Glomerular endothelial cell (primary cell): ENCODE measurements at regions not wholly inside any gene's neighbourhood (a gene's known extent, or its start where the extent isn't known, plus 50 kb on each side); places are given as distances from the start of the nearest gene placed in this dataset.

Experiments used
- DNase-seq: peaks from one replicate; pipeline ENCODE4 v3.0.0-alpha.2; 2011; ENCODE audit warnings: low read depth, low spot score; ENCODE audit errors: extremely low read depth

GRCh38 chr20:12773936-12774335, 234.8 kb upstream of the SPTLC3 start:
- DNase-seq = no peak

DNA sequence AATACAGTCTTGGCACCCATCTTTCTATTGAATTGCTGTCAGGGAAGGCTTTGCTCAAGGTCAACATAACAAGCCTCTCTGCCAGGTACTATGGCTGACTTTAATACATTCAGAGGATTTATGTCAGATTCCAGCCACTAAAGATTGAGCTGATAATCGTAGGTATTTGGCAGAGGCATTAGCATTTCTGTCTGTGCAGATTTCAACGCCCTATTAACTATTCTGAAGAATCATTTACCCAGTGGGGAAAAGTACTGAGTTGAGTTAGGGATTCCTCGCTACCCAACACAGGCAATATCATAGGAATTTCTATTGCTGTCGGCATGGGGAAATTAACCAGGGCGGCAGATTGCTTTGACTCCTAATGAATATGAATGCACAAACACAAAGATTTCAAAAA, 233.7 kb upstream of the SPTLC3 start:
- DNase-seq = no peak

GRCh38 chr20:12777016-12777415, 231.8 kb upstream of the SPTLC3 start:
- DNase-seq = no peak

DNA sequence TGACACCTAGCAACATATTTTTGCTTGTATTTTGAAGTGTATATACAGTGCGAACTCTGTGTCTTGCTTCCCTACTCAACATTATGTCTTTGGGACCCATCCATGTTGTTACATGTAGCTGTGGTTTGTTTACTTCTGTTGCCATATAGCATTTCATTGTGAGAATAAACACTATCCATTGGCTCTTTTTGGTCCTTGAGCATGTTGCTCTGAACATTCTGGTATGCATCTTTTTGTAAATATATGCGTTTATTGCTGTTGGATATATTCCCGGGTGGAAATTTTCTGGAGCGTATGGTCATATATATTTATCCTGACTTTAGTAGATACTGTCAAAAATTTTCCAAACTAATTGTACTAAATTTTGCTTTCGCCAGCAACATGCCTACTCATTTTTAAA, 222.5 kb upstream of the SPTLC3 start:
- no peak for DNase-seq

GRCh38 chr20:12788632-12789299, 220.0 kb upstream of the SPTLC3 start:
- no peak for DNase-seq

- DNase-seq = no peak
Measured at GRCh38 chr20:12790859-12791258, 217.9 kb upstream of the SPTLC3 start.

DNA sequence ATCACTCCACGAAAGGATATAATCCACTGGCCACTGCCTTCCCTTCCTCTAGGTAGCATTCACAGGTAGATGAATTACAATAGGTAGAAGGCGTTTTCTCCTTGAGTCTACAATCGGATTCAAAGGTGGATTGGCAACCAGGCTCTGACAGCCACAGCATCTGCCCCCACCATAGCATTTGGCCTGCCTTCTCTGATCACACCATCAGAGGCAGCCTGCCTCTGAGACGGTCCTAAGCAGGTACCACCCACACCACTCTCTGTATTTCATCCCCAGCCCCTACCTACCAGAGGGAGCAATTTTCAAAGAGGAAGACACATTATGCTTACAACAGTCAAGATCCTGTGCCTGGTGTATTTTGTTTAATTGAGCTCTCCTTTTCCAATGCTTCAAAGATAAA, 210.5 kb upstream of the SPTLC3 start:
- no peak for DNase-seq

DNA sequence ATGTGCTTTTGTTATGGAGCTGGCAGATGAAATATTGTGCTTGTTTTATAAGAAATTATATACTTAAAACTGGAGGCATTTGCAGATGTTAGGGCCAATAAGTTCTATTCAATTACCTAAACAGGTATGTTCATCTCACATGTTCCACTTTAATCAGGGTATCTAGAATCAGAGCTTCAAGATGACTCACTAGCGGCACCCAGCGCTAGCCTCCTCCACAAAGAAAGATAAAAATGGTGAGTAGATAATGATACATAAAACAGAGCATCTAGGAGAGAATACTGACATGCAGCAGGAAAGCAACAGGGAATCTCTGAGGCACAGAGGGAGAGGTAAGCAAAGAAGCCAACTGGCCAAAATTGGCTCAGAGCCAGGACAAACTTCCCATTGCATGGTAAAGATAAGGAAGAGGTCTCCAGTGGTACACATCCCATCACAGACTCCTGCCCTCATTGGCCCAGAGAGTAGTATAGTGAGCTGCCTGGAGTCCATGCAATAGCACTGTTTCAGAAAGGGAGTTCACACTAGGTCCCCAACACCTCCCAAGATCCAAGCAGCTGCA, 200.7 kb upstream of the SPTLC3 start:
- DNase-seq = no peak

GRCh38 chr20:12815231-12815768, 193.5 kb upstream of the SPTLC3 start:
- no peak for DNase-seq

DNA sequence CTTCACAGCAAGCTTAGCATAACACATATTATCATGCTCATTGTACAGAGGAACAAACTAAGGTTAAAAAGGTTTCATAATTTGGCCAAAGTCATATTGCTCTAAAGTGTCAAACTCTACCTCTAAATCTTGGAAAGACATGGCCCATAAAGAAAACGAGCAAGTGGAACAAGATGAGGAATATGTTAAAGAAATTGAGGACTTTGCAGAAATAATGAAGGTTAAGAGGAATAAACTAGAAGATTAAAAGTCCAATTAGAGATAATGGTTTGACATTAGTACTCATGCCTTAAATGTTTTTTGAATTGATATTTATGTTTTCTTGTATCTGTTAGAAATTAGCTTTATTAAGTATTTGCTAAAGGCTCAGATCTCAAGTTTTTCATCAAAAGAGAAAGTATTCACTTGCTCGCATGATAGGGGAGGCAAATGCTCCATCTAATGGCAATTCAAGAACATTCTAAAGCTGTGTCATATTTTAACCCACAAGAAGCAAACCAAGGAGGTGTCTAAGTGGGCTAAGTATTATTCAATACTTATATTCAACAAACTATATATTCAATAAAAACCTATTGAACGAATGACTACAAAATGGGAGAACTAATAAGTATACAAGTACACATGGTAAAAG, 192.9 kb upstream of the SPTLC3 start:
- no peak for DNase-seq

DNA sequence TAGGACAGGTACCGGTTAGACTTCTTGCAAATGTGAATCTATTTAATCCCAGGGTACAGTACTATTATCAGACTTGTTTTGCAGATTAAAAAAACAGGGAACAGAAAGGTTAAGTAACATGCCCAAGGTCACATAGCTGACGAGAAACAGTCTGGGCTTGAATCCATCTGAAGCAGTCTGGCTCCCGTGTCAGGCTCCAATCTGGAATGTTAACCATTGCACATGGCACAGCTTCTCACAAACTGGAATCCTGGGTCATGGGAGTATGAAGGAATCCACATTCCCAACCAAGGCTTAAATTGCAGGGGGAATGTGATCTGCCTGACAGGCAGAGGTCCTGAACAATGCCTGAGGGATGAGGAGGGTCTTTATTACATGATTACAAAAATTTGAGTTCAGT, 187.5 kb upstream of the SPTLC3 start:
- DNase-seq = no peak

DNA sequence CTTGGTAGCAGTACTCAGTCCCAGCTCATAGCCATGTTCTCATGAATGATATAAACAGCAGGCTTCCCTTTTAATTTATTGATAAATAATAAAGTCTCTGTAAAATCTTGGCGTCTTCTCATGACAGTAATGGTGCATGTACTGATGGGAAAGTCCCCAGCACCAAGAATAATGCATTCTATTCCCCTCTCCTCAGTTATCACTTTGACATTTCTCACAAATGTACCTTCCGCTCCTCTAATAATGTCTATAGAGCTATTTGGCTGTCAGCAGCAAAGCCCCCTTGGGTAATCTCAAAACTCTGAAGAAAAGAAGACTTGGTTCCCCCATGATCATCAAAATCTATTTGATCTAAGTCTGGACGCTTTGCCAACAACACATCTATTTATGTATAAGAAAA, 185.0 kb upstream of the SPTLC3 start:
- no peak for DNase-seq

GRCh38 chr20:12824328-12825225, 184.2 kb upstream of the SPTLC3 start:
- no peak for DNase-seq

GRCh38 chr20:12825226-12825595, 183.6 kb upstream of the SPTLC3 start:
- DNase-seq = no peak

DNA sequence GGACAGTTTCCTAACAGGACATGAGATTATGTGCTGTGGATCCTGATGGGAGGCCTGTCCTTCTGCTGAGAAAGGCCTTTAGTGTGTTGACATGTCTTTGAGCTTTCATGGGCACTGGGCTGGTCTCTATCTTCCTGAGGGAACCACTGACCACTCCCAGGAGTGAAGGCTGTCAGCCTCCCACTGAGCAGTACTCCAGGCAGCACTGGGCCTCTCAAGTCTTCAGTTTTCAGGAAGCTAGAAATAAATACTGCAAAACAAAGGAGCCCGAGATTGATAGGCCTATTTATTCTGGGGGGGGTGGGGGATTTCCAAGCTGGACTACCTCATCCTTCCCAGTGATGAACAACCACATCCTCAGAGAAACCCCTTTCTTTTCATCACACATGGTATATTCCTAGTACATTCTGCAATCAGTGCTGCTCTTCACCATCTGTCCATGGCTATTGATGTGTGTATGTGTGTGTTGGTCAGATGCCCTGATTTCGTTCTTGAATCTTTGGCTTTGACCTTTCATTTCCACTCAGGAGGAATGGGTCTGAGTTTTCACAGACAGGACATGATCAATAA, 180.9 kb upstream of the SPTLC3 start:
- DNase-seq = no peak

DNA sequence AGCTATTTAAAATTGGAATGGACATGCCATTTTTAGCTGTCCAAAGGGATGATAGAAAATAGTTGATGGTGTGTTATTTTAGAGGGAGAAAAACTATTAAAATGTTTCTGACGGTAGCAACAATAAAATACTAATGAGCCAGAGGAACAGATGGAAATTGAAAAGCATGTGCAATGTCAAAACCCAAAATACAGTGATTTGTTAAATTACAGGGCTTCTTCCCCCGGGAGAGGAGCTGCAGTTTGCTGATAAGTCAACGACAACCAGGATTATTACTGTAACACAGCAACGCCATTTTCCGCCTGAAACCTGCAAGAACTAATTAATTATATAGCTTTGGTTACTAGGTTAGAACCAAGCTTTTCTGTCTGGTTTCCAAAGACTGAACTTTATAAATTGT, 179.6 kb upstream of the SPTLC3 start:
- no peak for DNase-seq

DNA sequence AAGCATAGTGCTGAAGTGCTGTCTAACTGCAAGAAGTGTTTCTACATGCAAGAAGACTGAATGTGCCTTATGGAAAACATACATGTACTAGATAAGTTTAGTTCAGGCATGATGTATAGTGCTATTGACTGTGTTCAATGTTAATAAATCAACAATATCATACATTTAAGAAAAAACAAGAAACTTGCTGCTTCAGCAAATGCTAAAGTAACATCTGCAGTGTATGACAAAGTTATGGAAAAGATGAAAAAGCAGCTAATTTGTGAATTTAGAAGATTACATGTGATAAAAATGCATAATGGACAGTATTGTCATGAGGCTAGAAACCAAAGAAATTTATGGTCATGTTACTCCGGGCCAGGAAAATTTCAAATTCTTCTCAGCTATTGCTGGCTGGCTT, 174.9 kb upstream of the SPTLC3 start:
- no peak for DNase-seq

- no peak for DNase-seq
Measured at GRCh38 chr20:12835999-12836398, 172.8 kb upstream of the SPTLC3 start.

- DNase-seq = no peak
Measured at GRCh38 chr20:12837646-12838045, 171.1 kb upstream of the SPTLC3 start.

GRCh38 chr20:12838261-12838866, 170.4 kb upstream of the SPTLC3 start:
- no peak for DNase-seq

- no peak for DNase-seq
Measured at GRCh38 chr20:12847872-12848271, 160.9 kb upstream of the SPTLC3 start.
